HepG2 (cell line): ENCODE measurements at regions not wholly inside any gene's neighbourhood (a gene's known extent, or its start where the extent isn't known, plus 50 kb on each side); places are given as distances from the start of the nearest gene placed in this dataset.

Source experiments
- ATAC-seq: fragments of 200-7000 bp; cut with Tn5 transposase; 3 replicates; pipeline ENCODE4 v1.9.1; 2020; ENCODE audit warnings: mild to moderate bottlenecking, moderate library complexity
- BruUV-seq: library from RNA; stranded (reverse); fragments of 400-500 nt; replicated peaks from 2 replicates; lab custom pipeline; 2021; lab: Mats Ljungman, UMichigan
- CTCF ChIA-PET: fragments of 300-600 bp; formaldehyde crosslinking; extraction: SDS; loops from one replicate; lab custom pipeline; 2021; ENCODE audit warnings: low total read pairs, inconsistent platforms, low intra/inter-chr PET ratio; lab: Yijun Ruan, JAX
- POLR2A ChIA-PET: fragments of 350-600 bp; sonication (Branson Sonifier 250); formaldehyde crosslinking; loops from one replicate; lab custom pipeline; 2020; ENCODE audit warnings: antibody characterized with exemption, inconsistent platforms; lab: Yijun Ruan, JAX
- DNase-seq: peaks from one replicate; pipeline ENCODE4 v3.0.0-alpha.2; 2015; ENCODE audit warnings: low spot score
- FAIRE-seq: peaks from 3 replicates; lab custom pipeline; 2011; peaks lifted over from hg19 to GRCh38; lab: Jason Lieb, UNC
- H2AFZ ChIP-seq: one replicate; pipeline ENCODE4 v1.6.1; 2011; ENCODE audit warnings: low read length, inconsistent platforms
- H3K27ac ChIP-seq: fragments of 300-600 bp; 3 replicates; pipeline ENCODE4 v1.8.0; 2011; ENCODE audit warnings: mixed run types, mild to moderate bottlenecking, mixed read lengths, low read length, inconsistent platforms; ENCODE audit not compliant: insufficient read depth; ENCODE audit errors: extremely low read length
- H3K27me3 ChIP-seq, 2 experiments: fragments of 200-600 bp in 1 of 2; 2 replicates in 1 of 2; 3 replicates in 1 of 2; pipeline versions ENCODE4 v1.6.0 to v1.8.0; 2011; ENCODE audit warnings: low read length in 2 of 2, mild to moderate bottlenecking in 2 of 2, moderate library complexity in 2 of 2, inconsistent platforms in 1 of 2; ENCODE audit not compliant: insufficient read depth in 2 of 2, control insufficient read depth in 1 of 2
- H3K36me3 ChIP-seq, 2 experiments: fragments of 200-600 bp in 1 of 2; replicated peaks in 1 of 2; 2 replicates in 1 of 2; 3 replicates in 1 of 2; pipeline versions ENCODE4 v1.5.1 to v1.8.0; 2011; ENCODE audit warnings: low read length in 2 of 2, inconsistent platforms in 1 of 2; ENCODE audit not compliant: insufficient read depth in 2 of 2, control insufficient read depth in 1 of 2
- H3K4me1 ChIP-seq: 2 replicates; pipeline ENCODE4 v1.5.1; 2012; ENCODE audit warnings: low read length, inconsistent platforms; ENCODE audit not compliant: insufficient read depth
- H3K4me2 ChIP-seq: 2 replicates; pipeline ENCODE4 v1.6.0; 2011; ENCODE audit warnings: low read depth, low read length, inconsistent platforms
- H3K4me3 ChIP-seq, 3 experiments: fragments of 200-600 bp in 1 of 3; sonication (generic), shearing (Covaris generic) in 1 of 3; replicated peaks in 1 of 3; 2 replicates each; pipeline ENCODE4 v1.5.1; 2011 to 2016; ENCODE audit warnings: low read length in 3 of 3, inconsistent platforms in 2 of 3, low read depth in 2 of 3, mild to moderate bottlenecking in 2 of 3, control low read depth in 1 of 3, mixed read lengths in 1 of 3; ENCODE audit not compliant: insufficient read depth in 1 of 3
- H3K79me2 ChIP-seq: one replicate; pipeline ENCODE4 v1.6.1; 2011; ENCODE audit warnings: low read length, inconsistent platforms; ENCODE audit not compliant: insufficient read depth
- H3K9ac ChIP-seq: 2 replicates; pipeline ENCODE4 v1.6.0; 2011; ENCODE audit warnings: mild to moderate bottlenecking, low read depth, low read length, inconsistent platforms; ENCODE audit not compliant: insufficient read depth
- H3K9me3 ChIP-seq: 2 replicates; pipeline ENCODE4 v1.5.1; 2012; ENCODE audit warnings: mild to moderate bottlenecking, low read length
- H4K20me1 ChIP-seq: 2 replicates; pipeline ENCODE4 v1.6.0; 2011; ENCODE audit warnings: inconsistent platforms, mild to moderate bottlenecking, low read length, moderate library complexity; ENCODE audit not compliant: insufficient read depth
- AGO1 ChIP-seq: fragments of 200-400 bp; formaldehyde crosslinking; IDR thresholded peaks from 2 replicates; pipeline ENCODE4 v1.6.1; 2017; ENCODE audit warnings: mild to moderate bottlenecking, low read depth, low read length, moderate library complexity; ENCODE audit not compliant: poor library complexity, severe bottlenecking
- ARNTL ChIP-seq: sonication (generic); formaldehyde crosslinking; IDR thresholded peaks from 2 replicates; pipeline ENCODE4 v1.4.0; 2020; ENCODE audit warnings: mild to moderate bottlenecking, missing genetic modification reagents
- CHCHD3 ChIP-seq: sonication (generic); formaldehyde crosslinking; IDR thresholded peaks from 2 replicates; pipeline ENCODE4 v1.8.0; 2022; ENCODE audit warnings: mild to moderate bottlenecking, missing genetic modification reagents, moderate library complexity
- KDM2A ChIP-seq: sonication (generic); formaldehyde crosslinking; IDR thresholded peaks from 2 replicates; pipeline ENCODE4 v1.4.0; 2020; ENCODE audit warnings: low read depth, missing genetic modification reagents, borderline replicate concordance
- KDM3A ChIP-seq: IDR thresholded peaks from 2 replicates; pipeline ENCODE4 v1.6.1; 2018; ENCODE audit warnings: low read depth, missing compliant biosample characterization
- LCORL ChIP-seq, 2 experiments: fragments of 450-650 bp in 1 of 2; sonication (generic) in 1 of 2; formaldehyde crosslinking in 1 of 2; IDR thresholded peaks; 2 replicates each; pipeline versions ENCODE4 v1.5.0 to v1.6.1; 2017 to 2020; ENCODE audit warnings: antibody characterized with exemption in 1 of 2, missing genetic modification reagents in 1 of 2
- NR2F2 ChIP-seq: IDR thresholded peaks from 2 replicates; pipeline ENCODE4 v1.6.1; 2012; ENCODE audit warnings: low read depth, inconsistent platforms, borderline replicate concordance
- PRMT3 ChIP-seq: sonication (generic); formaldehyde crosslinking; IDR thresholded peaks from 2 replicates; pipeline ENCODE4 v1.8.1; 2022; ENCODE audit warnings: low read depth, mild to moderate bottlenecking, moderate library complexity, missing genetic modification reagents, borderline replicate concordance
- PTBP1 ChIP-seq: fragments of 200-400 bp; formaldehyde crosslinking; IDR thresholded peaks from 2 replicates; pipeline ENCODE4 v1.6.1; 2018; ENCODE audit warnings: low read length, low read depth; ENCODE audit not compliant: poor library complexity, severe bottlenecking
- SMAD1 ChIP-seq: sonication (generic); formaldehyde crosslinking; IDR thresholded peaks from 2 replicates; pipeline ENCODE4 v1.4.0; 2020; ENCODE audit warnings: missing genetic modification reagents, low read depth, mild to moderate bottlenecking, borderline replicate concordance
- TAF1 ChIP-seq: sonication (generic); formaldehyde crosslinking; IDR thresholded peaks from 2 replicates; pipeline ENCODE4 v1.4.0; 2020; ENCODE audit warnings: missing genetic modification reagents
- U2AF1 ChIP-seq: fragments of 200-400 bp; formaldehyde crosslinking; optimal IDR thresholded peaks from 2 replicates; pipeline ENCODE3; 2017; ENCODE audit warnings: mild to moderate bottlenecking, low read depth, low read length
- ZNF180 ChIP-seq: sonication (generic); formaldehyde crosslinking; IDR thresholded peaks from 2 replicates; pipeline ENCODE4 v1.4.0; 2020; ENCODE audit warnings: low read depth, missing genetic modification reagents, borderline replicate concordance
- ZNF501 ChIP-seq: sonication (generic); formaldehyde crosslinking; IDR thresholded peaks from 2 replicates; pipeline ENCODE4 v1.5.1; 2020; ENCODE audit warnings: mild to moderate bottlenecking, moderate library complexity, missing genetic modification reagents
- ZNF546 ChIP-seq: sonication (generic); formaldehyde crosslinking; conservative IDR thresholded peaks from 2 replicates; pipeline ENCODE4 v1.8.1; 2023; ENCODE audit warnings: mild to moderate bottlenecking, missing genetic modification reagents
- ZNF720 ChIP-seq: sonication (generic); formaldehyde crosslinking; IDR thresholded peaks from 2 replicates; pipeline ENCODE4 v1.4.0; 2020; ENCODE audit warnings: missing genetic modification reagents
- ZNF839 ChIP-seq: sonication (generic); formaldehyde crosslinking; IDR thresholded peaks from 2 replicates; pipeline ENCODE4 v1.4.0; 2020; ENCODE audit warnings: missing genetic modification reagents, mild to moderate bottlenecking, borderline replicate concordance
- WGBS: methylation state at CpG from one replicate; pipeline ENCODE4 v1.1.6; 2017; ENCODE audit warnings: low lambda C conversion rate; 5-methylcytosine and 5-hydroxymethylcytosine counted together
- in situ Hi-C: cut with HindIII; loops from 2 replicates; pipeline ENCODE4 v1.10.0; 2017; ENCODE audit warnings: low pct_unique_long_range_greater_than_20kb; ENCODE audit not compliant: extremely low pct_ligation_motif_present
- intact Hi-C: fragments of 100-400 bp; cut with micrococcal nuclease; formaldehyde crosslinking; loops from one replicate; pipeline ENCODE4 v1.10.0; 2022; ENCODE audit not compliant: unreplicated experiment
- TF ChIP-seq, protein P1 (sequence below): sonication (generic); formaldehyde crosslinking; IDR thresholded peaks from 2 replicates; pipeline ENCODE4 v1.4.0; 2020; ENCODE audit warnings: mild to moderate bottlenecking, low read depth, missing genetic modification reagents
- TF ChIP-seq, protein P2 (sequence below), 2 experiments: sonication (generic) in 1 of 2; formaldehyde crosslinking in 1 of 2; IDR thresholded peaks; 2 replicates each; pipeline versions ENCODE4 v1.4.0 to v1.6.1; 2018 to 2020; ENCODE audit warnings: missing genetic modification reagents in 2 of 2, borderline replicate concordance in 1 of 2, low read depth in 1 of 2, mild to moderate bottlenecking in 1 of 2, missing biosample characterization in 1 of 2

DNA sequence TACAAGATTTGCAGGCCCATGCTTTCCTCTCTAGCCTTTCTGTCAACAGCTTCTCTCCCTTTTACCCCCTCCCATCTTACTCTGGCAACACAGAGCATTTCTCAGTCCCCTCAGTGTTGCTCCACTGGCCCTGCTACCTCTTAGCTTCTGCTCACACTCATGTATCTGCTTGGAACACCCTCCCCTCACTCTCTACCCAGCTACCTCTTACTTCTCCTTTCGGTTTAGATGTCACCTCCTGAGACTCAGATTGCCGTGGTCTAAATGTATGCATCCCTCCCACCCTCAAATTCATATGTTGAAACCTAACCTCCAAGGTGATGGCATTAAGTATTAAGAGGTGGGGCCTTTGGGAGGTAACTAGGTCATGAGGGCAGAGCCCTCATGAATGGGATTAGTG lies 80.1 kb downstream of the FOXD2 start:
- CTCF ChIA-PET, result no interaction called here
- Histone ChIP-seq H3K27ac (no peak overlapping the region), H3K4me1 (no peaks in the 10 kb centered on the region), H3K9me3 (no peaks in the 10 kb centered on the region), H3K27me3 (peaks cover 2 to 39% of the 10 kb centered on the region in 2 experiments; a peak in 4 of 5 replicates), H3K4me3 (no peak overlapping the region), H3K9ac (no peak overlapping the region), H4K20me1 (no peaks in the 10 kb centered on the region), H3K36me3 (no peaks in the 10 kb centered on the region)
- DNase-seq, result no peak
- in situ Hi-C loops (no loop called here), intact Hi-C loops (no loop called here)
- ATAC-seq, result no peak
- no peak for FAIRE-seq
- TF ChIP-seq PRMT3 (no peak), KDM2A (no peak), ZNF180 (CRISPR knock-in tag) (no peak), U2AF1 (no peak), NR2F2 (no peak), ZNF546 (no peak), ARNTL (no peak), ZNF720 (no peak), ZNF839 (CRISPR knock-in tag) (no peak), KDM3A (CRISPR knock-in tag) (no peak), CHCHD3 (no peak), AGO1 (no peak), PTBP1 (no peak), TAF1 (CRISPR knock-in tag) (no peak), LCORL (IDR thresholded peaks at IDR 0.05) (no peak), LCORL (CRISPR knock-in tag; IDR thresholded peaks at IDR 0.05) (no peak), ZNF501 (no peak), SMAD1 (CRISPR knock-in tag) (no peak)
- TF ChIP-seq, protein P1, sequence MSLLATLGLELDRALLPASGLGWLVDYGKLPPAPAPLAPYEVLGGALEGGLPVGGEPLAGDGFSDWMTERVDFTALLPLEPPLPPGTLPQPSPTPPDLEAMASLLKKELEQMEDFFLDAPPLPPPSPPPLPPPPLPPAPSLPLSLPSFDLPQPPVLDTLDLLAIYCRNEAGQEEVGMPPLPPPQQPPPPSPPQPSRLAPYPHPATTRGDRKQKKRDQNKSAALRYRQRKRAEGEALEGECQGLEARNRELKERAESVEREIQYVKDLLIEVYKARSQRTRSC, result no peak
- TF ChIP-seq, protein P2, sequence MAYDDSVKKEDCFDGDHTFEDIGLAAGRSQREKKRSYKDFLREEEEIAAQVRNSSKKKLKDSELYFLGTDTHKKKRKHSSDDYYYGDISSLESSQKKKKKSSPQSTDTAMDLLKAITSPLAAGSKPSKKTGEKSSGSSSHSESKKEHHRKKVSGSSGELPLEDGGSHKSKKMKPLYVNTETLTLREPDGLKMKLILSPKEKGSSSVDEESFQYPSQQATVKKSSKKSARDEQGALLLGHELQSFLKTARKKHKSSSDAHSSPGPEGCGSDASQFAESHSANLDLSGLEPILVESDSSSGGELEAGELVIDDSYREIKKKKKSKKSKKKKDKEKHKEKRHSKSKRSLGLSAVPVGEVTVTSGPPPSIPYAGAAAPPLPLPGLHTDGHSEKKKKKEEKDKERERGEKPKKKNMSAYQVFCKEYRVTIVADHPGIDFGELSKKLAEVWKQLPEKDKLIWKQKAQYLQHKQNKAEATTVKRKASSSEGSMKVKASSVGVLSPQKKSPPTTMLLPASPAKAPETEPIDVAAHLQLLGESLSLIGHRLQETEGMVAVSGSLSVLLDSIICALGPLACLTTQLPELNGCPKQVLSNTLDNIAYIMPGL (CRISPR knock-in tag; IDR thresholded peaks at IDR 0.05; ENCODE audit: borderline replicate concordance in 1 of 2, low read depth in 1 of 2), result no peak
- TF ChIP-seq, all 625 proteins: peak for 0
- POLR2A ChIA-PET, result no interaction called here
- H2AFZ ChIP-seq, result no peak overlapping the region
- H3K4me2 ChIP-seq, result no peak overlapping the region
- H3K79me2 ChIP-seq, result no peaks in the 10 kb centered on the region
- BruUV-seq, result no TSS peak
- 12% methylated on average over 2 of the region's 2 CpGs for WGBS
